Activated CD8-positive, alpha-beta memory T cell treated with anti-CD3 and anti-CD28 coated beads, Interleukin-2, amount 50 U/mL, for 1 hour (primary cell): ENCODE measurements at regions not wholly inside any gene's neighbourhood (a gene's known extent, or its start where the extent isn't known, plus 50 kb on each side); places are given as distances from the start of the nearest gene placed in this dataset.
"Not testable (repeated sequence)": the region's sequence is repeated elsewhere in the genome, so short reads cannot be mapped to it uniquely, and the experiment has no call there.

Experiments
- DNase-seq: peaks from one replicate; pipeline ENCODE4 v3.0.0-alpha.2; 2020; ENCODE audit errors: extremely low read depth

- DNase-seq: no peak
Measured at GRCh38 chr5:86977190-86977589, 290.5 kb upstream of the RASA1 start.

GRCh38 chr5:86977808-86978207 is 289.9 kb upstream of the RASA1 start:
- DNase-seq: no peak

- DNase-seq: no peak
Measured at GRCh38 chr5:86979811-86980411, 287.8 kb upstream of the RASA1 start.

- DNase-seq: no peak
Measured at GRCh38 chr5:86981898-86982297, 285.8 kb upstream of the RASA1 start.

- no peak for DNase-seq
Measured at GRCh38 chr5:86983208-86983607, 284.5 kb upstream of the RASA1 start.

GRCh38 chr5:86986837-86987236 is 280.8 kb upstream of the RASA1 start:
- no peak for DNase-seq

GRCh38 chr5:86997516-86997915 is 270.2 kb upstream of the RASA1 start:
- DNase-seq: no peak

- DNase-seq: no peak
Measured at GRCh38 chr5:86999951-87000350, 267.7 kb upstream of the RASA1 start.

GRCh38 chr5:87002485-87002884 is 265.2 kb upstream of the RASA1 start:
- no peak for DNase-seq

GRCh38 chr5:87004101-87004500 is 263.6 kb upstream of the RASA1 start:
- no peak for DNase-seq

- DNase-seq: no peak
Measured at GRCh38 chr5:87007737-87008136, 259.9 kb upstream of the RASA1 start.

- DNase-seq: no peak
Measured at GRCh38 chr5:87008751-87009560, 258.7 kb upstream of the RASA1 start.

- no peak for DNase-seq
Measured at GRCh38 chr5:87010736-87011135, 256.9 kb upstream of the RASA1 start.

- no peak for DNase-seq
Measured at GRCh38 chr5:87015901-87016300, 251.8 kb upstream of the RASA1 start.

- no peak for DNase-seq
Measured at GRCh38 chr5:87020099-87020934, 247.4 kb upstream of the RASA1 start.

- no peak for DNase-seq
Measured at GRCh38 chr5:87022415-87022814, 245.3 kb upstream of the RASA1 start.

- no peak for DNase-seq
Measured at GRCh38 chr5:87027570-87027969, 240.1 kb upstream of the RASA1 start.

- no peak for DNase-seq
Measured at GRCh38 chr5:87029951-87030350, 237.7 kb upstream of the RASA1 start.

- no peak for DNase-seq
Measured at GRCh38 chr5:87030699-87031098, 237.0 kb upstream of the RASA1 start.

GRCh38 chr5:87034557-87034956 is 233.1 kb upstream of the RASA1 start:
- no peak for DNase-seq

GRCh38 chr5:87042554-87042953 is 225.1 kb upstream of the RASA1 start:
- DNase-seq: no peak

- DNase-seq: no peak
Measured at GRCh38 chr5:87048156-87048555, 219.5 kb upstream of the RASA1 start.

- not testable (repeated sequence) for DNase-seq
Measured at GRCh38 chr5:87049012-87049411, 218.7 kb upstream of the RASA1 start.
